HG02981 (cell line): ENCODE measurements at regions not wholly inside any gene's neighbourhood (a gene's known extent, or its start where the extent isn't known, plus 50 kb on each side); places are given as distances from the start of the nearest gene placed in this dataset.

Experiments
- ATAC-seq: cut with Tn5 transposase; IDR thresholded peaks from one replicate; pipeline ENCODE4 v1.9.1; 2021; ENCODE audit warnings: mild to moderate bottlenecking, moderate library complexity; ENCODE audit not compliant: unreplicated experiment

GRCh38 chr13:87872813-87873212, 201.6 kb downstream of the SLITRK5 start:
- no peak for ATAC-seq

DNA sequence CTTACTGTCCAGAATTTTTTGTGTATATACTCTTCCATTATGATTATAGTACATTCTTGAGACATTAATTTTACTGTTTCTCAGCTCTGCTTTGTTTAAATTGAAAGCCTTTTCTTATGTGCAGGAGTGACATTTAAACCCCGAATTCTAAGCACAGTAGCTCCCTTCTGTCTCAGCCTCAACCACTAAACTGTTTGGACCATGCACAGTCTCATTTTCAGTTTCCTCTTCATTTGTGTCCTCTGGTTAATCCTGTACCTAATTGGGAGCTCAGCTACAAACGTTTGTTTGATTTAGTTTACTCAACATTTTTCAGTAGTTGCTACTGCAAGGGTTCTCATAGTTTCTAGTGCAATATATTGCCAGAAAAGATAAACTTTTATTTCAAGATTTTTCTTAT, 206.3 kb downstream of the SLITRK5 start:
- no peak for ATAC-seq

GRCh38 chr13:87878706-87879105, 207.5 kb downstream of the SLITRK5 start:
- ATAC-seq: no peak

DNA sequence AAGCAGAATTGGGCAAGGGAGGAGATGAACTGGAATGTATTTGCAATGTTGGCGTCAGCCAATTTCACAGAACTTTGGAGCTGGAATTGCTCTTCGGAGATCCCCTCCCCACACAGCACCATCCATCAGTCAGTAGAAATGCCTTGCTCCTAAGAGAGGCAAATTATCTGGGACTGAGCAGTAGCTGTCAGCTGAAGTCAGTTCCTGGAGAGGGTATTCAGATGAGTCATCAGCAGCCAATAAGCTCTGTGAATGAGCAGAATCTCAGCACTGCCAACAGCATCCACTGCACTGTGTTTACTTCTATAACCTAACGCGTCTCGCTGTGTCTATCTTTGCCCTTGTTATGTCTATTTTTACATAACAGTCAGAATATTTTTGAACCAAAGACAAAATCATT, 213.7 kb downstream of the SLITRK5 start:
- ATAC-seq: no peak

- no peak for ATAC-seq
These were observed 216.4 kb downstream of the SLITRK5 start for GRCh38 chr13:87887459-87888123.

- ATAC-seq: no peak
These were observed 218.1 kb downstream of the SLITRK5 start for GRCh38 chr13:87889254-87889653.

DNA sequence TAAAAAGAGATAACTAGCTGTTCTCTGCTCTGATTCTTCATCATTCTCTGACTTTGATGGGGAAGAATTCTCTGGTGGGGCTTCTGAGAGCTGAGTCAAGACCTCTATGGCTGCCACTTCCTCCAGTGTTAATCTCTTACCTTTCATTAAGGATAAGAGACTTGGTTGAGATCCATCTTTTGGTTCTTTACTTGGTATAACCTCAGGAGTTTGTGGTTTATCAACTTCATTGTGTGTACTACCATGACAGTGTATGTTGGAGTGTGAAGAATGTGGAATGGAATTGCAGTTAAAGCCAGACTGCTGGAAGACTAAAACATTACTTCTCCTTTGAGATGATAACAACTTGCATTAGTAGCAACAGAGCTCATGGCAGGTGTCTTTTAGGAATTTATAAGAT, 222.0 kb downstream of the SLITRK5 start:
- ATAC-seq: no peak

GRCh38 chr13:87894059-87894458, 222.9 kb downstream of the SLITRK5 start:
- no peak for ATAC-seq

DNA sequence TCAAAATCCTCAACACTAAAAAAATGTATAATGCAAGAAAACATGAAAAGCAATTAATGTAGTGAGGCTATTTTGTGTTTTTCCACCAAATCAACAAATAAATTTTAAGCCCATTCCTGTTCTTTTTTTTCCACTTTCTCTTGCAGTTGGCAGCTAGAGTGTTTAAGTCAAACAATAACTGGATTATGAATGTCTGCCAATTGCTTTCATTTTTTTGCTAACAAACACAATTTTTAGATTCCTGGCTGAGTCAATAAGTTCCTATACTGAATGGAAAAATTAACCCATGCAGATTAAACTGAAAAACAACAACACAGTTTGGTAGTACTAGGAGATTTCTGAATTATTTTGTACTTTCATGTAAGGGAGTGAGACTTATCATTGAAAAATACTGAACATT, 232.4 kb downstream of the SLITRK5 start:
- no peak for ATAC-seq

DNA sequence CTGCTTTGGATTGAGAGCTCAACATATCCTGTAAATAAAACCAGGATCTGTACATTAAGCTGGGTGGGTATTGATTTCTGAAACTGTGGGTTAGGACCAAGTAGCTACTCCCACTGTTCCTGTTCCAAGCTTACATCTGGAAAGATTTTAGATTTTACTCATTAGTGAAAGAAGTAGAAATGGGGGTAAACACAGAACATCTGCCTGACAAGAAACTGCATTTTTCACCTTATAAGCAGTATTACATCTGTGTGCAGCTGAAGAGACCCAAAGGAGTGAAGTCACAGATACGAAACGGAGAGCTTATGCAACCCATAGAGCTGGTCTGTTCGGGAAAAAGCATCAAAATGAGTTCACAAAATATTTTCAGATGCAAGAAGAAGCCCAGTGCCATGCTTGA, 235.2 kb downstream of the SLITRK5 start:
- no peak for ATAC-seq

DNA sequence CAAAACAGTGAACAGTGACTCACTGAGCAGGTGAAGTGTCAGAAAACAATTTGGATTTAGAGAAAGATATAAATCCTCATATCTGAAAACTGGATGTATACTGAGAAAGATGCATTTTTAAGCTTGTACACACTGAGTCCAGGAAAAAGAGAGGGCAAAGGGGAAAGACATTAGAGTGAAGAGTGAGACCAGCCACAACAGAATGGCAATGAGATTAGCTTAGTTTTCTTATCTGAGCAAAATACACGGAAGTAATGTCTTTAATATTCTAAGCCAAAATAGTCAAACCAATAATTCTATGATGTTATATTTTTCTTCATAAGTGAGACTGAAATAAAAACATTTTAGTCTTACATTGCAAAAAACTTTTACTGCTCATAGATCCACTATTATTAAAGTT, 236.0 kb downstream of the SLITRK5 start:
- ATAC-seq: no peak

GRCh38 chr13:87919956-87920355, 248.8 kb downstream of the SLITRK5 start:
- no peak for ATAC-seq

- ATAC-seq: no peak
These were observed 252.6 kb downstream of the SLITRK5 start for GRCh38 chr13:87923753-87924152.

DNA sequence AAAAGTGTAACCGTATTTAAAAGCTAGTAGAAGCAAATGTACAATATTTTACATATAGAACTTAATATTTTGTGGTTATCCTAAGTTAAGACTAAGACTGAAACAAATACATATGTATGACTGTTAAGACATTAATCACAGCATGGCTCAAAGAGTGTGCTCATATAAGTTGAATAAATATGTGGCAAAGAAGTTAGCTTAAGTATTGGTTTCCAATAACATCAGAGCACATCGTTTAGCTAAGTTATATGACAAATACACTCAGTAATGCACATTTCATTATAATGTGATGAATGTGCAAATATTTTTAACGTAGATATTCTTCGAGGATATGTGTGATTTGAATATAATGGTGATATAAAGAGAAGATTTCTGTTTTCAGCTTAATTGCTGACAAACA, 253.8 kb downstream of the SLITRK5 start:
- ATAC-seq: no peak

- no peak for ATAC-seq
These were observed 269.6 kb downstream of the SLITRK5 start for GRCh38 chr13:87940776-87941175.

GRCh38 chr13:87941226-87941625, 270.1 kb downstream of the SLITRK5 start:
- ATAC-seq: no peak

GRCh38 chr13:87942205-87942604, 271.0 kb downstream of the SLITRK5 start:
- ATAC-seq: no peak

DNA sequence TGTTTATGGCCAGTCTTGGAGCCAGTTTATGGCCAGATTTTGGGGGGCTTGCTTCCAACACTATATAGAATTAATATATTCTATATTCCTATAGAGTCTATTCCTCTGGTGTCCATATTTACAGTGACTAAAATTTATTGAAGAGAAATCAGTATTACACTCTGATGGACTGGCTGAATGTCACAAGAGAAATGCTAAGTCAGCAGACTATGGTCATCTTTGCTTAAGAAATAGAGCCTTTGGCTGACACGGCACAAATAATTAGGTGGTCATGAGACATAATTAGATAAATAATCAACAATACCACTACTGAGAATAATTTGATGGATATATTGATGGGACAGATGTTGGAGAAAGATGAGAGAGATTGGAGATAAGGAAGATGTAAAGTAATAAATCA, 272.9 kb downstream of the SLITRK5 start:
- ATAC-seq: no peak

DNA sequence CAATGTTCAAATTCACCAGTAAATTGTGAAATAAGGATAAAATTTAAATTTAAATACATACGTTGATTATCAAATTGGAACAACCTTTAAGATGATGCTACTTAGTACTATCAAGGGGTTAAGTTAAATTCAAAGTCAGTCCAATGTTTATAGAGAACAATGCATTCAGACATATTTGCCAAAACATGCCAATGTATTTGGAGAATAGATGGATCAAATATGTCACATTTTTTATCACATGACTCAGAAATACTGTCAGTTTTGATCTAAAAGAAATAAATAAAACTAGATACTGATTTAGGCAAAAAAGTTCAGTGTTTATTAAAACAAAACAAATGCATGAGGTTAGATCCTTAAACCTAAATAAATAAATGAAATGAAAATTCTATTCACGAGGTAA, 281.2 kb downstream of the SLITRK5 start:
- ATAC-seq: no peak

DNA sequence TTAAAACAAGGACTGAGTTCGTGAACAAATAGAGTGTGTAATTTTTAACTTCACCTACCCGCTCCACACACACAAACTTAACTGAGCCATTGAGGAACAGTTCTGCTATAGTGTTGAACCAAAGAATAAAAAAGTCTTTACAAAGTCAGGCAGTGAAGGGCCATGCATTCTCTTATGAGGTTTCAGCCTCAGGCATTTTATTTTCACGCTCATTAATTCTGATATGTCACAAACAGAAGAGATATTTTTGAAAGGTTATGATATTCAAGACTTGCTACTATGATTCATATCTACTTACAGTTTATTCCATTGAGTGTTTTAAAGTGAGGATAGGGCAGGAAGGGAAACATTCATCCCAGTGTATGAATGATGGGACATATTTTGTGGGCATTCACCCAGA, 282.2 kb downstream of the SLITRK5 start:
- ATAC-seq: no peak

- no peak for ATAC-seq
These were observed 282.9 kb downstream of the SLITRK5 start for GRCh38 chr13:87954091-87954490.

DNA sequence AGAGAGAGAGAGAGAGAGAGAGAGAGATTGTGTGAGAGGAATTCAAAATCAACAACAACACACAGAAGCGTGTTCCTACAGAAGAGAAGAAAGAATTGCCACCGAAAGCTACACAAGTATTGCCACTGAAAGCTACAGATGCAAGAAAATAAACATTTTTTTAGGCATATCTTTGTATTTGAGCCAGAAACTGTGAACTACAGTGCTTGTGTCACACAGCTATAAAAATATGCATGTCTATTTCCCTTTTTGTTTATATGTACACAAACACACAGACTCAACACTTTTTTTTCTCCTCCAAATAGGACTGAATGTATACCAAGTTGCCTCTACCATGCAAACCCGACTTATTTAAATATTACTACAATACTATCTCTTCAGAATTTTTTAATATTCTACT, 290.4 kb downstream of the SLITRK5 start:
- no peak for ATAC-seq

- no peak for ATAC-seq
These were observed 301.4 kb downstream of the SLITRK5 start for GRCh38 chr13:87972568-87972967.
